HepG2 (cell line): ENCODE measurements at regions not wholly inside any gene's neighbourhood (a gene's known extent, or its start where the extent isn't known, plus 50 kb on each side); places are given as distances from the start of the nearest gene placed in this dataset.

Experiments
- ATAC-seq: fragments of 200-7000 bp; cut with Tn5 transposase; 3 replicates; pipeline ENCODE4 v1.9.1; 2020; ENCODE audit warnings: mild to moderate bottlenecking, moderate library complexity
- BruUV-seq: library from RNA; stranded (reverse); fragments of 400-500 nt; replicated peaks from 2 replicates; lab custom pipeline; 2021; lab: Mats Ljungman, UMichigan
- CTCF ChIA-PET: fragments of 300-600 bp; formaldehyde crosslinking; extraction: SDS; loops from one replicate; lab custom pipeline; 2021; ENCODE audit warnings: low total read pairs, inconsistent platforms, low intra/inter-chr PET ratio; lab: Yijun Ruan, JAX
- POLR2A ChIA-PET: fragments of 350-600 bp; sonication (Branson Sonifier 250); formaldehyde crosslinking; loops from one replicate; lab custom pipeline; 2020; ENCODE audit warnings: antibody characterized with exemption, inconsistent platforms; lab: Yijun Ruan, JAX
- DNase-seq: peaks from one replicate; pipeline ENCODE4 v3.0.0-alpha.2; 2015; ENCODE audit warnings: low spot score
- FAIRE-seq: peaks from 3 replicates; lab custom pipeline; 2011; peaks lifted over from hg19 to GRCh38; lab: Jason Lieb, UNC
- H2AFZ ChIP-seq: one replicate; pipeline ENCODE4 v1.6.1; 2011; ENCODE audit warnings: low read length, inconsistent platforms
- H3K27ac ChIP-seq: fragments of 300-600 bp; 3 replicates; pipeline ENCODE4 v1.8.0; 2011; ENCODE audit warnings: mixed run types, mild to moderate bottlenecking, mixed read lengths, low read length, inconsistent platforms; ENCODE audit not compliant: insufficient read depth; ENCODE audit errors: extremely low read length
- H3K27me3 ChIP-seq, 2 experiments: fragments of 200-600 bp in 1 of 2; 2 replicates in 1 of 2; 3 replicates in 1 of 2; pipeline versions ENCODE4 v1.6.0 to v1.8.0; 2011; ENCODE audit warnings: low read length in 2 of 2, mild to moderate bottlenecking in 2 of 2, moderate library complexity in 2 of 2, inconsistent platforms in 1 of 2; ENCODE audit not compliant: insufficient read depth in 2 of 2, control insufficient read depth in 1 of 2
- H3K36me3 ChIP-seq, 2 experiments: fragments of 200-600 bp in 1 of 2; replicated peaks in 1 of 2; 2 replicates in 1 of 2; 3 replicates in 1 of 2; pipeline versions ENCODE4 v1.5.1 to v1.8.0; 2011; ENCODE audit warnings: low read length in 2 of 2, inconsistent platforms in 1 of 2; ENCODE audit not compliant: insufficient read depth in 2 of 2, control insufficient read depth in 1 of 2
- H3K4me1 ChIP-seq: 2 replicates; pipeline ENCODE4 v1.5.1; 2012; ENCODE audit warnings: low read length, inconsistent platforms; ENCODE audit not compliant: insufficient read depth
- H3K4me2 ChIP-seq: 2 replicates; pipeline ENCODE4 v1.6.0; 2011; ENCODE audit warnings: low read depth, low read length, inconsistent platforms
- H3K4me3 ChIP-seq, 3 experiments: fragments of 200-600 bp in 1 of 3; sonication (generic), shearing (Covaris generic) in 1 of 3; replicated peaks in 1 of 3; 2 replicates each; pipeline ENCODE4 v1.5.1; 2011 to 2016; ENCODE audit warnings: low read length in 3 of 3, inconsistent platforms in 2 of 3, low read depth in 2 of 3, mild to moderate bottlenecking in 2 of 3, control low read depth in 1 of 3, mixed read lengths in 1 of 3; ENCODE audit not compliant: insufficient read depth in 1 of 3
- H3K79me2 ChIP-seq: one replicate; pipeline ENCODE4 v1.6.1; 2011; ENCODE audit warnings: low read length, inconsistent platforms; ENCODE audit not compliant: insufficient read depth
- H3K9ac ChIP-seq: 2 replicates; pipeline ENCODE4 v1.6.0; 2011; ENCODE audit warnings: mild to moderate bottlenecking, low read depth, low read length, inconsistent platforms; ENCODE audit not compliant: insufficient read depth
- H3K9me3 ChIP-seq: 2 replicates; pipeline ENCODE4 v1.5.1; 2012; ENCODE audit warnings: mild to moderate bottlenecking, low read length
- H4K20me1 ChIP-seq: 2 replicates; pipeline ENCODE4 v1.6.0; 2011; ENCODE audit warnings: inconsistent platforms, mild to moderate bottlenecking, low read length, moderate library complexity; ENCODE audit not compliant: insufficient read depth
- AGO1 ChIP-seq: fragments of 200-400 bp; formaldehyde crosslinking; IDR thresholded peaks from 2 replicates; pipeline ENCODE4 v1.6.1; 2017; ENCODE audit warnings: mild to moderate bottlenecking, low read depth, low read length, moderate library complexity; ENCODE audit not compliant: poor library complexity, severe bottlenecking
- DMAP1 ChIP-seq: IDR thresholded peaks from 2 replicates; pipeline ENCODE4 v1.6.1; 2016
- FOSL1 ChIP-seq: sonication (generic); formaldehyde crosslinking; IDR thresholded peaks from 2 replicates; pipeline ENCODE4 v1.9.0; 2021; ENCODE audit warnings: missing genetic modification reagents, borderline replicate concordance
- GATAD2A ChIP-seq: IDR thresholded peaks from 2 replicates; pipeline ENCODE4 v1.6.1; 2016
- HMG20A ChIP-seq: IDR thresholded peaks from 2 replicates; pipeline ENCODE4 v1.6.1; 2016; ENCODE audit warnings: borderline replicate concordance
- MYC ChIP-seq: sonication (generic); formaldehyde crosslinking; IDR thresholded peaks from 2 replicates; pipeline ENCODE4 v1.9.0; 2021; ENCODE audit warnings: missing genetic modification reagents, borderline replicate concordance
- NFE2 ChIP-seq: sonication (generic); formaldehyde crosslinking; IDR thresholded peaks from 2 replicates; pipeline ENCODE4 v1.4.0; 2020; ENCODE audit warnings: missing genetic modification reagents
- NFIC ChIP-seq: IDR thresholded peaks from 2 replicates; pipeline ENCODE4 v1.6.1; 2012; ENCODE audit warnings: mild to moderate bottlenecking, low read length, inconsistent platforms
- NRL ChIP-seq: sonication (generic); formaldehyde crosslinking; IDR thresholded peaks from 2 replicates; pipeline ENCODE4 v1.5.0; 2020; ENCODE audit warnings: missing genetic modification reagents, mild to moderate bottlenecking, moderate library complexity, borderline replicate concordance
- PAX8 ChIP-seq: sonication (generic); formaldehyde crosslinking; IDR thresholded peaks from 2 replicates; pipeline ENCODE4 v1.8.0; 2022; ENCODE audit warnings: mild to moderate bottlenecking, missing genetic modification reagents, borderline replicate concordance
- PPARG ChIP-seq: conservative IDR thresholded peaks from 2 replicates; pipeline ENCODE4 v1.6.1; 2016; ENCODE audit warnings: missing biosample characterization, missing genetic modification reagents
- RXRA ChIP-seq: sonication (generic); formaldehyde crosslinking; IDR thresholded peaks from 2 replicates; pipeline ENCODE4 v1.5.1; 2020; ENCODE audit warnings: missing genetic modification reagents
- SALL2 ChIP-seq: sonication (generic); formaldehyde crosslinking; IDR thresholded peaks from 2 replicates; pipeline ENCODE4 v1.8.1; 2023; ENCODE audit warnings: mild to moderate bottlenecking, missing genetic modification reagents, inconsistent platforms
- TCF7 ChIP-seq: sonication (generic); IDR thresholded peaks from 2 replicates; pipeline ENCODE4 v1.6.1; 2016; ENCODE audit warnings: antibody characterized with exemption, low read depth
- ZFP36 ChIP-seq: fragments of 150-350 bp; IDR thresholded peaks from 2 replicates; pipeline ENCODE4 v1.6.1; 2018; ENCODE audit warnings: borderline replicate concordance, low read length, low read depth; ENCODE audit not compliant: partially characterized antibody
- ZNF121 ChIP-seq: sonication (generic); formaldehyde crosslinking; IDR thresholded peaks from 2 replicates; pipeline ENCODE4 v1.5.0; 2020; ENCODE audit warnings: mild to moderate bottlenecking, missing genetic modification reagents
- ZNF543 ChIP-seq: sonication (generic); formaldehyde crosslinking; IDR thresholded peaks from 2 replicates; pipeline ENCODE4 v1.4.0; 2020; ENCODE audit warnings: mild to moderate bottlenecking, missing genetic modification reagents
- WGBS: methylation state at CpG from one replicate; pipeline ENCODE4 v1.1.6; 2017; ENCODE audit warnings: low lambda C conversion rate; 5-methylcytosine and 5-hydroxymethylcytosine counted together
- in situ Hi-C: cut with HindIII; loops from 2 replicates; pipeline ENCODE4 v1.10.0; 2017; ENCODE audit warnings: low pct_unique_long_range_greater_than_20kb; ENCODE audit not compliant: extremely low pct_ligation_motif_present
- intact Hi-C: fragments of 100-400 bp; cut with micrococcal nuclease; formaldehyde crosslinking; loops from one replicate; pipeline ENCODE4 v1.10.0; 2022; ENCODE audit not compliant: unreplicated experiment
- TF ChIP-seq, protein P1 (sequence below): IDR thresholded peaks from 2 replicates; pipeline ENCODE4 v1.6.1; 2016; ENCODE audit warnings: mild to moderate bottlenecking, missing biosample characterization, missing genetic modification reagents
- TF ChIP-seq, protein P2 (sequence below): sonication (generic); formaldehyde crosslinking; IDR thresholded peaks from 2 replicates; pipeline ENCODE4 v1.8.0; 2022; ENCODE audit warnings: mild to moderate bottlenecking, missing genetic modification reagents, moderate library complexity
- TF ChIP-seq, protein P3 (sequence below): IDR thresholded peaks from 2 replicates; pipeline ENCODE4 v1.6.1; 2016; ENCODE audit warnings: low read depth

DNA sequence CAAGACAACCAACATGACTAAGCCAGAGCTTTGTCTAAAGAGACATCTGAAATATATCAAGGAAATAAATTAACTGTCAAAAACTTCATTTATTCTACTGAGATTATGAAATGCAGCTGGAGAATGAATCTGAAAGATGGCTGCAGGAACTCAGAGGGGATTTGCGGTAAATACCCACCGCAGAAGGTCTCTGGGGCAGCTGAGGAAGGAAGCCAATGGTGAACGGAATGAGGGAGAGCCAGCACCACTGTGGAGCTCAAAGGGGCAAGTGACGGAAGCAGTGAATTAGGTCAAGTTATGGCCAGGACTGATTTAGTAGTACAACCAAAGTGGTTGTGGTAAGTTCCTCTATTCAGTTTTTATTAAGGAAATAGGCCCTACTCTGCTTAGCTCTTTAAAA lies 215.3 kb upstream of the GLI3 start:
- FAIRE-seq = no peak

DNA sequence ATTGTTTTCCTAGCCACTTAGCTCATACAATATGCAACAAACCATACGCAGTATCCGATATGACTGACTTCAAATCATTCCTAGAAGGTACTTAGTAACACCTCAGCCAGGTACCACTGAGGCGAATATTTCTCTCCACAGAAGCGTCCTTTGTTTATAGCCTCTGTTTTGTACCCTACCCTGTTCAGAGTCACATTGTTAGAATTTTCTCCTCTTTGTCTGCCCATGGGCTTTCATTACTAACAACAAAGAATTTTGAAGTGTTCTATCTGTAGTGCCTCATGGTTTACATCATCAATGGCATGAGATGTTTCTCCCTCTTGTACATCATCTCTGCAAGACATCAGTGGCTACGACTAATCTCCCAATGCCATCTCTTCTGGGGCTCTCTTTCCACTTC lies 212.4 kb upstream of the GLI3 start:
- ATAC-seq = no peak
- Histone ChIP-seq H3K4me1 (no peaks in the 10 kb centered on the region), H3K27me3 (no peaks in the 10 kb centered on the region; a peak in 1 of 5 replicates), H2AFZ (no peak overlapping the region), H3K79me2 (no peaks in the 10 kb centered on the region), H3K4me3 (no peak overlapping the region), H3K9me3 (peaks cover 47% of the 10 kb centered on the region), H3K9ac (no peak overlapping the region), H4K20me1 (no peaks in the 10 kb centered on the region), H3K36me3 (no peaks in the 10 kb centered on the region), H3K27ac (no peak overlapping the region), H3K4me2 (no peak overlapping the region)
- no peak for FAIRE-seq
- no peak for DNase-seq
- 17% methylated on average over 5 of the region's 5 CpGs for WGBS
- ChIA-PET POLR2A (no interaction called here), CTCF (no interaction called here)
- in situ Hi-C loops (no loop called here), intact Hi-C loops (no loop called here)
- BruUV-seq = no TSS peak
- TF ChIP-seq MYC (CRISPR knock-in tag) = no peak
- TF ChIP-seq, protein P1, sequence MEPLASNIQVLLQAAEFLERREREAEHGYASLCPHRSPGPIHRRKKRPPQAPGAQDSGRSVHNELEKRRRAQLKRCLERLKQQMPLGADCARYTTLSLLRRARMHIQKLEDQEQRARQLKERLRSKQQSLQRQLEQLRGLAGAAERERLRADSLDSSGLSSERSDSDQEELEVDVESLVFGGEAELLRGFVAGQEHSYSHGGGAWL (CRISPR knock-in tag) = no peak
- TF ChIP-seq RXRA = no peak
- no peak for TF ChIP-seq NRL (CRISPR knock-in tag)
- no peak for TF ChIP-seq SALL2
- TF ChIP-seq AGO1 = no peak
- TF ChIP-seq, protein P2, sequence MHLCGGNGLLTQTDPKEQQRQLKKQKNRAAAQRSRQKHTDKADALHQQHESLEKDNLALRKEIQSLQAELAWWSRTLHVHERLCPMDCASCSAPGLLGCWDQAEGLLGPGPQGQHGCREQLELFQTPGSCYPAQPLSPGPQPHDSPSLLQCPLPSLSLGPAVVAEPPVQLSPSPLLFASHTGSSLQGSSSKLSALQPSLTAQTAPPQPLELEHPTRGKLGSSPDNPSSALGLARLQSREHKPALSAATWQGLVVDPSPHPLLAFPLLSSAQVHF (CRISPR knock-in tag) = no peak
- TF ChIP-seq, protein P3, sequence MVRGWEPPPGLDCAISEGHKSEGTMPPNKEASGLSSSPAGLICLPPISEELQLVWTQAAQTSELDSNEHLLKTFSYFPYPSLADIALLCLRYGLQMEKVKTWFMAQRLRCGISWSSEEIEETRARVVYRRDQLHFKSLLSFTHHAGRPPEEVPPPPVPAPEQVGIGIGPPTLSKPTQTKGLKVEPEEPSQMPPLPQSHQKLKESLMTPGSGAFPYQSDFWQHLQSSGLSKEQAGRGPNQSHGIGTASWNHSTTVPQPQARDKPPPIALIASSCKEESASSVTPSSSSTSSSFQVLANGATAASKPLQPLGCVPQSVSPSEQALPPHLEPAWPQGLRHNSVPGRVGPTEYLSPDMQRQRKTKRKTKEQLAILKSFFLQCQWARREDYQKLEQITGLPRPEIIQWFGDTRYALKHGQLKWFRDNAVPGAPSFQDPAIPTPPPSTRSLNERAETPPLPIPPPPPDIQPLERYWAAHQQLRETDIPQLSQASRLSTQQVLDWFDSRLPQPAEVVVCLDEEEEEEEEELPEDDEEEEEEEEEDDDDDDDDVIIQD (CRISPR knock-in tag) = no peak
- no peak for TF ChIP-seq FOSL1 (CRISPR knock-in tag)

More for the DNA sequence above, 215.3 kb upstream of the GLI3 start:
- Histone ChIP-seq H3K4me1 (no peaks in the 10 kb centered on the region), H3K9me3 (peaks cover 22% of the 10 kb centered on the region), H3K79me2 (no peaks in the 10 kb centered on the region), H3K4me2 (no peak overlapping the region), H4K20me1 (no peaks in the 10 kb centered on the region), H3K4me3 (no peak overlapping the region), H3K36me3 (no peaks in the 10 kb centered on the region), H3K27ac (no peak overlapping the region), H3K9ac (no peak overlapping the region), H2AFZ (no peak overlapping the region), H3K27me3 (no peaks in the 10 kb centered on the region; a peak in 2 of 5 replicates)
- ATAC-seq = no peak
- intact Hi-C loops = no loop called here
- CTCF ChIA-PET = no interaction called here
- 39% methylated on average over 4 of the region's 4 CpGs for WGBS
- DNase-seq = no peak
- TF ChIP-seq NFIC (no peak), GATAD2A (CRISPR knock-in tag) (no peak), PAX8 (CRISPR knock-in tag) (no peak), ZFP36 (no peak), DMAP1 (CRISPR knock-in tag) (no peak), NFE2 (no peak), TCF7 (no peak), HMG20A (no peak), ZNF543 (CRISPR knock-in tag) (no peak), PPARG (CRISPR knock-in tag) (no peak), ZNF121 (CRISPR knock-in tag) (no peak)
- POLR2A ChIA-PET = no interaction called here
- in situ Hi-C loops = no loop called here
- BruUV-seq = no TSS peak
